GM12878 (cell line): ENCODE measurements at regions not wholly inside any gene's neighbourhood (a gene's known extent, or its start where the extent isn't known, plus 50 kb on each side); places are given as distances from the start of the nearest gene placed in this dataset.
A peak's percentile ranks its signal among the peaks of the same experiment; 100 is the strongest.

ENCODE experiments used
- ATAC-seq: fragments of 200-7000 bp; cut with Tn5 transposase; 3 replicates; pipeline ENCODE4 v1.9.1; 2020; ENCODE audit warnings: mild to moderate bottlenecking, moderate library complexity
- BruUV-seq: library from RNA; stranded (reverse); fragments of 400-500 nt; replicated peaks from 2 replicates; lab custom pipeline; 2021; lab: Mats Ljungman, UMichigan
- CTCF ChIA-PET: fragments of 300-600 bp; sonication (Branson Sonifier 250); formaldehyde crosslinking; extraction: SDS; loops from one replicate; lab custom pipeline; 2021; ENCODE audit warnings: inconsistent platforms; lab: Yijun Ruan, JAX
- POLR2A ChIA-PET: fragments of 350-600 bp; formaldehyde crosslinking; extraction: SDS; loops from one replicate; lab custom pipeline; 2021; ENCODE audit warnings: inconsistent platforms; lab: Charles Lee
- RAD21 ChIA-PET: fragments of 300-600 bp; sonication (Branson Sonifier 250); formaldehyde crosslinking; loops from one replicate; lab custom pipeline; 2023; ENCODE audit warnings: antibody characterized with exemption; ENCODE audit not compliant: unreplicated experiment; lab: Charles Lee
- SMC1A ChIA-PET: fragments of 300-600 bp; sonication (Branson Sonifier 250); formaldehyde crosslinking; loops from one replicate; lab custom pipeline; 2023; ENCODE audit not compliant: unreplicated experiment, uncharacterized antibody; lab: Charles Lee
- DNase-seq: peaks from one replicate; pipeline ENCODE4 v3.0.0-alpha.2; 2011; ENCODE audit warnings: low read depth, low spot score
- FAIRE-seq: peaks from 3 replicates; lab custom pipeline; 2011; peaks lifted over from hg19 to GRCh38; lab: Jason Lieb, UNC
- H2AFZ ChIP-seq: 2 replicates; pipeline ENCODE4 v1.6.0; 2011; ENCODE audit warnings: low read depth, low read length, control low read depth; ENCODE audit not compliant: control insufficient read depth
- H3K27ac ChIP-seq: 2 replicates; pipeline ENCODE4 v1.5.1; 2011; ENCODE audit warnings: control low read depth; ENCODE audit not compliant: control insufficient read depth, insufficient read depth
- H3K27me3 ChIP-seq, 2 experiments: replicated peaks in 1 of 2; 2 replicates each; pipeline versions ENCODE4 v1.6.0 to v1.6.1; 2011; ENCODE audit warnings: low read length in 1 of 2; ENCODE audit not compliant: control insufficient read depth in 2 of 2, insufficient read depth in 2 of 2
- H3K36me3 ChIP-seq, 2 experiments: 2 replicates each; pipeline ENCODE4 v1.5.1; 2011; ENCODE audit warnings: low read length in 1 of 2; ENCODE audit not compliant: control insufficient read depth in 2 of 2, insufficient read depth in 2 of 2
- H3K4me1 ChIP-seq: 2 replicates; pipeline ENCODE4 v1.6.1; 2011; ENCODE audit warnings: mild to moderate bottlenecking, low read length, moderate library complexity, mixed read lengths; ENCODE audit not compliant: control insufficient read depth, insufficient read depth
- H3K4me2 ChIP-seq: 2 replicates; pipeline ENCODE4 v1.6.0; 2011; ENCODE audit warnings: control low read depth; ENCODE audit not compliant: control insufficient read depth, insufficient read depth
- H3K4me3 ChIP-seq: fragments of 200-600 bp; sonication (generic); 2 replicates; pipeline ENCODE4 v1.5.1; 2016
- H3K79me2 ChIP-seq: 2 replicates; pipeline ENCODE4 v1.6.0; 2011; ENCODE audit warnings: low read length; ENCODE audit not compliant: control insufficient read depth, insufficient read depth
- H3K9ac ChIP-seq: 2 replicates; pipeline ENCODE4 v1.8.0; 2011; ENCODE audit warnings: low read length, control low read depth, mixed read lengths; ENCODE audit not compliant: control insufficient read depth, insufficient read depth
- H3K9me3 ChIP-seq: replicated peaks from 3 replicates; pipeline ENCODE4 v1.5.1; 2011; ENCODE audit warnings: mild to moderate bottlenecking, low read length; ENCODE audit not compliant: control insufficient read depth, insufficient read depth
- H4K20me1 ChIP-seq: 2 replicates; pipeline ENCODE4 v1.6.0; 2011; ENCODE audit not compliant: control insufficient read depth, insufficient read depth
- ASH2L ChIP-seq: fragments of 300-600, 200-600 bp; sonication (generic); IDR thresholded peaks from 2 replicates; pipeline ENCODE4 v1.6.1; 2017; ENCODE audit warnings: low read depth, mild to moderate bottlenecking, borderline replicate concordance
- BACH1 ChIP-seq: fragments of 450-650 bp; IDR thresholded peaks from 2 replicates; pipeline ENCODE4 v1.6.1; 2017; ENCODE audit warnings: mild to moderate bottlenecking, borderline replicate concordance
- CBFB ChIP-seq: IDR thresholded peaks from 2 replicates; pipeline ENCODE4 v1.6.1; 2016; ENCODE audit warnings: antibody characterized with exemption, low read depth
- CHD4 ChIP-seq: fragments of 200-600 bp; sonication (generic); IDR thresholded peaks from 2 replicates; pipeline ENCODE4 v1.6.1; 2016; ENCODE audit warnings: mild to moderate bottlenecking
- CUX1 ChIP-seq: IDR thresholded peaks from 2 replicates; pipeline ENCODE4 v1.6.1; 2012; ENCODE audit warnings: improper control_type of control experiment, low read depth, low read length; ENCODE audit not compliant: insufficient replicate concordance
- E2F4 ChIP-seq: IDR thresholded peaks from 2 replicates; pipeline ENCODE4 v1.6.1; 2012; ENCODE audit warnings: low read depth, low read length, improper control_type of control experiment
- RAD21 ChIP-seq: IDR thresholded peaks from 2 replicates; pipeline ENCODE4 v1.6.1; 2011; ENCODE audit warnings: mild to moderate bottlenecking, low read depth, low read length, moderate library complexity; ENCODE audit not compliant: insufficient read depth
- SP1 ChIP-seq: IDR thresholded peaks from one replicate; pipeline ENCODE4 v1.6.1; 2011; ENCODE audit warnings: low read depth, low read length
- SUPT20H ChIP-seq: IDR thresholded peaks from 2 replicates; pipeline ENCODE4 v1.6.1; 2011; ENCODE audit warnings: low read depth, mild to moderate bottlenecking, low read length, moderate library complexity, borderline replicate concordance; ENCODE audit not compliant: control insufficient read depth
- ZNF217 ChIP-seq: fragments of 450-650 bp; IDR thresholded peaks from 2 replicates; pipeline ENCODE4 v1.6.1; 2017; ENCODE audit warnings: antibody characterized with exemption, mild to moderate bottlenecking
- ZSCAN29 ChIP-seq: fragments of 450-650 bp; IDR thresholded peaks from 2 replicates; pipeline ENCODE4 v1.6.1; 2017; ENCODE audit warnings: mild to moderate bottlenecking, moderate library complexity
- WGBS: methylation state at CpG from one replicate; pipeline ENCODE4 v1.1.6; 2016; ENCODE audit warnings: low lambda C conversion rate; ENCODE audit not compliant: insufficient replicate concordance, insufficient coverage; ENCODE audit errors: missing lambda C conversion rate; 5-methylcytosine and 5-hydroxymethylcytosine counted together
- in situ Hi-C: fragments of 300-500 bp; cut with MboI; formaldehyde crosslinking; loops from 9 replicates; pipeline ENCODE4 v1.14.3; 2018; ENCODE audit warnings: mixed read lengths
- intact Hi-C: fragments of 100-400 bp; cut with micrococcal nuclease; formaldehyde crosslinking; loops from one replicate; pipeline ENCODE4 v1.14.2; 2022; ENCODE audit not compliant: unreplicated experiment
- TF ChIP-seq, protein P1 (sequence below): fragments of 450-650 bp; IDR thresholded peaks from 2 replicates; pipeline ENCODE4 v1.6.1; 2017; ENCODE audit warnings: mild to moderate bottlenecking, moderate library complexity

DNA sequence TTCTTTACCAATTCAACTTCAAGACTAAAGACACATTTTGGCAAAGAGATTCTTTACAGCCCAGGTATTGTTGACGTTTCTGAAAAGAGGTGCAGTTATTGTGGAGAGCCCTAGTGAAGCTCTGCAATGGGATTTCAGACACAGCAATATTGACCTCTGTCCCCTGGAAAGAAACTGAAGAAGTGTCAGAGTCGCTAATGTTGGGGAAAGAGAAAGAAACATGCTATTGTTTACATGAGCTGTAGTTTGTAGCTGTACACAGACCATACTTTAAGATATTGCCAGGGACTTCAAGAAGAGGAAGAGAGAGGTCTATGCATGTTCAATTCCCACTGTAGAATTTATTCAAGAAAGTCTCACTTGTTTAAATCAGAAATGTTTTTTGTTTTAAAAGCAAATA is 497.3 kb upstream of the BOD1L1 start:
- H3K27ac ChIP-seq: no peak overlapping the region
- no peaks in the 10 kb centered on the region for H3K79me2 ChIP-seq
- intact Hi-C loops (no loop called here), in situ Hi-C loops (no loop called here)
- RAD21 ChIA-PET: interaction anchor here (1.0 to 2.0 kb wide), 3 partner anchors 18 to 52 kb away, joined by 4 to 8 read pairs (median 6); no protein-coding TSS in a partner anchor
- CTCF ChIA-PET: interaction anchor here (1.0 to 2.0 kb wide), 2 partner anchors 12 to 19 kb away, joined by 3 to 4 read pairs; no protein-coding TSS in a partner anchor
- DNase-seq: no peak
- no peaks in the 10 kb centered on the region for H4K20me1 ChIP-seq
- H3K27me3 ChIP-seq: no peaks in the 10 kb centered on the region
- POLR2A ChIA-PET: no interaction called here
- SMC1A ChIA-PET: interaction anchor here (2.0 kb wide), 1 partner anchor 32 kb away, joined by 8 read pairs; no protein-coding TSS in a partner anchor
- no TSS peak for BruUV-seq
- no peak overlapping the region for H3K9ac ChIP-seq
- H3K9me3 ChIP-seq: no peaks in the 10 kb centered on the region
- WGBS: 31% methylated on average over 2 of the region's 2 CpGs
- no peak for FAIRE-seq
- H3K36me3 ChIP-seq: no peaks in the 10 kb centered on the region
- no peak overlapping the region for H2AFZ ChIP-seq
- H3K4me3 ChIP-seq: no peak overlapping the region
- H3K4me2 ChIP-seq: 0 out of 2 replicates have a peak overlapping the region, but pooled peaks have one; percentile 14
- peak; percentile 47 for ATAC-seq
- H3K4me1 ChIP-seq: peaks cover 10% of the 10 kb centered on the region
- TF ChIP-seq, protein P1, sequence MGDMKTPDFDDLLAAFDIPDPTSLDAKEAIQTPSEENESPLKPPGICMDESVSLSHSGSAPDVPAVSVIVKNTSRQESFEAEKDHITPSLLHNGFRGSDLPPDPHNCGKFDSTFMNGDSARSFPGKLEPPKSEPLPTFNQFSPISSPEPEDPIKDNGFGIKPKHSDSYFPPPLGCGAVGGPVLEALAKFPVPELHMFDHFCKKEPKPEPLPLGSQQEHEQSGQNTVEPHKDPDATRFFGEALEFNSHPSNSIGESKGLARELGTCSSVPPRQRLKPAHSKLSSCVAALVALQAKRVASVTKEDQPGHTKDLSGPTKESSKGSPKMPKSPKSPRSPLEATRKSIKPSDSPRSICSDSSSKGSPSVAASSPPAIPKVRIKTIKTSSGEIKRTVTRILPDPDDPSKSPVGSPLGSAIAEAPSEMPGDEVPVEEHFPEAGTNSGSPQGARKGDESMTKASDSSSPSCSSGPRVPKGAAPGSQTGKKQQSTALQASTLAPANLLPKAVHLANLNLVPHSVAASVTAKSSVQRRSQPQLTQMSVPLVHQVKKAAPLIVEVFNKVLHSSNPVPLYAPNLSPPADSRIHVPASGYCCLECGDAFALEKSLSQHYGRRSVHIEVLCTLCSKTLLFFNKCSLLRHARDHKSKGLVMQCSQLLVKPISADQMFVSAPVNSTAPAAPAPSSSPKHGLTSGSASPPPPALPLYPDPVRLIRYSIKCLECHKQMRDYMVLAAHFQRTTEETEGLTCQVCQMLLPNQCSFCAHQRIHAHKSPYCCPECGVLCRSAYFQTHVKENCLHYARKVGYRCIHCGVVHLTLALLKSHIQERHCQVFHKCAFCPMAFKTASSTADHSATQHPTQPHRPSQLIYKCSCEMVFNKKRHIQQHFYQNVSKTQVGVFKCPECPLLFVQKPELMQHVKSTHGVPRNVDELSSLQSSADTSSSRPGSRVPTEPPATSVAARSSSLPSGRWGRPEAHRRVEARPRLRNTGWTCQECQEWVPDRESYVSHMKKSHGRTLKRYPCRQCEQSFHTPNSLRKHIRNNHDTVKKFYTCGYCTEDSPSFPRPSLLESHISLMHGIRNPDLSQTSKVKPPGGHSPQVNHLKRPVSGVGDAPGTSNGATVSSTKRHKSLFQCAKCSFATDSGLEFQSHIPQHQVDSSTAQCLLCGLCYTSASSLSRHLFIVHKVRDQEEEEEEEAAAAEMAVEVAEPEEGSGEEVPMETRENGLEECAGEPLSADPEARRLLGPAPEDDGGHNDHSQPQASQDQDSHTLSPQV: no peak
- TF ChIP-seq CBFB: no peak
- TF ChIP-seq BACH1: no peak
- TF ChIP-seq SP1: no peak
- no peak for TF ChIP-seq SUPT20H
- TF ChIP-seq ZNF217: no peak
- no peak for TF ChIP-seq ZSCAN29
- no peak for TF ChIP-seq CHD4
- TF ChIP-seq CUX1: no peak
- no peak for TF ChIP-seq ASH2L
- TF ChIP-seq RAD21: no peak
- no peak for TF ChIP-seq E2F4
